ENCODE measurements at regions not wholly inside any gene's neighbourhood (a gene's known extent, or its start where the extent isn't known, plus 50 kb on each side); places are given as distances from the start of the nearest gene placed in this dataset.

DNA sequence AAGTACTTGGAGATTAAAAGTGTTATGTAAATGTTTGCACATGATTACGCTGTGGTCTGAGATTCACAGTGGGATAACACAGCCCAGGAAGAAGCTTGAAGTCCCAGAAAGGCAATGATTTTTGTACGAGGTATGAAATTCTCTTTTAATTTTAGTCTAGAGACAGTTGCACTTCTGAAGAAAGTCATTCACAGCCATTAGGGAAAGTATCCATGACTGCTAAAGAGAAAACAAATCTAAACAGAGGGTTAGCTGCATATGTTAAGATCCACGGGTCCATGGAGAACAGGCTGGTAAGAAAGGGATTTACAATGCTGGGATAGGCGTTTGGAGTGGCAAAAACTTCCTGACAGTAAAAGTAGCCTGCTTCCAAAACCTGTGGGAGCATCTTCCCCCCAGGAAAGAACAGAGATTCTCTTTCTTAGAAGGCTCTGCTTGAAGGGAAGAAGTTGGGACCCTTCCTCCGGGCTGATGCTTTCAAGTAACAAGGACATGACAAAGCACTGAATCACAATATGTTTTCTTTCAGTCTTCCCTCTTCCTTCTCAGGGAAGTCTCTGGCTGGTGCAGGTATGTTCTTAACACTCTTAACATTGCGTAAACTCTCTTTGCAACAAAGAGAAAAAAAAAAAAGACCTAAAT, 220.8 kb upstream of the CELF2 start:
- TF ChIP-seq EZH2 (IDR thresholded peaks at IDR 0.05; ENCODE audit: low read depth) = no peak
- TF ChIP-seq, protein P1, sequence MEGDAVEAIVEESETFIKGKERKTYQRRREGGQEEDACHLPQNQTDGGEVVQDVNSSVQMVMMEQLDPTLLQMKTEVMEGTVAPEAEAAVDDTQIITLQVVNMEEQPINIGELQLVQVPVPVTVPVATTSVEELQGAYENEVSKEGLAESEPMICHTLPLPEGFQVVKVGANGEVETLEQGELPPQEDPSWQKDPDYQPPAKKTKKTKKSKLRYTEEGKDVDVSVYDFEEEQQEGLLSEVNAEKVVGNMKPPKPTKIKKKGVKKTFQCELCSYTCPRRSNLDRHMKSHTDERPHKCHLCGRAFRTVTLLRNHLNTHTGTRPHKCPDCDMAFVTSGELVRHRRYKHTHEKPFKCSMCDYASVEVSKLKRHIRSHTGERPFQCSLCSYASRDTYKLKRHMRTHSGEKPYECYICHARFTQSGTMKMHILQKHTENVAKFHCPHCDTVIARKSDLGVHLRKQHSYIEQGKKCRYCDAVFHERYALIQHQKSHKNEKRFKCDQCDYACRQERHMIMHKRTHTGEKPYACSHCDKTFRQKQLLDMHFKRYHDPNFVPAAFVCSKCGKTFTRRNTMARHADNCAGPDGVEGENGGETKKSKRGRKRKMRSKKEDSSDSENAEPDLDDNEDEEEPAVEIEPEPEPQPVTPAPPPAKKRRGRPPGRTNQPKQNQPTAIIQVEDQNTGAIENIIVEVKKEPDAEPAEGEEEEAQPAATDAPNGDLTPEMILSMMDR (conservative IDR thresholded peaks at IDR 0.05) = no peak
- Histone ChIP-seq H3K4me3 (no peak overlapping the region), H3K79me2 (ENCODE audit: low read depth) (peaks cover 4% of the 10 kb centered on the region), H2AFZ (no peak overlapping the region), H3K27ac (no peak overlapping the region), H4K20me1 (ENCODE audit: insufficient read depth) (no peaks in the 10 kb centered on the region), H3K27me3 (ENCODE audit: insufficient read depth, low read depth) (no peaks in the 10 kb centered on the region), H3K9me2 (ENCODE audit: insufficient read depth) (no peaks in the 10 kb centered on the region), H3K36me3 (ENCODE audit: low read depth) (no peaks in the 10 kb centered on the region), H3K4me1 (replicated peaks; ENCODE audit: insufficient read depth) (peaks cover 58% of the 10 kb centered on the region), H3K9me3 (ENCODE audit: insufficient read depth, low read depth) (no peaks in the 10 kb centered on the region), H3F3A (ENCODE audit: insufficient read depth, low read depth) (peaks cover 34% of the 10 kb centered on the region), H3K4me2 (peak overlapping the region; percentile 34)
- no TSS peak for BruUV-seq (replicated peaks)
- DNase-seq = peak in 1 of 2 experiments; percentile 75
- ChIA-PET POLR2A (ENCODE audit: unreplicated experiment) (interaction anchor here (0.5 kb wide), 1 partner anchor 66 kb away, joined by 3 read pairs; no protein-coding TSS in a partner anchor), CTCF (no interaction called here)
- intact Hi-C loops (cut with micrococcal nuclease; ENCODE audit: unreplicated experiment) = no loop called here

DNA sequence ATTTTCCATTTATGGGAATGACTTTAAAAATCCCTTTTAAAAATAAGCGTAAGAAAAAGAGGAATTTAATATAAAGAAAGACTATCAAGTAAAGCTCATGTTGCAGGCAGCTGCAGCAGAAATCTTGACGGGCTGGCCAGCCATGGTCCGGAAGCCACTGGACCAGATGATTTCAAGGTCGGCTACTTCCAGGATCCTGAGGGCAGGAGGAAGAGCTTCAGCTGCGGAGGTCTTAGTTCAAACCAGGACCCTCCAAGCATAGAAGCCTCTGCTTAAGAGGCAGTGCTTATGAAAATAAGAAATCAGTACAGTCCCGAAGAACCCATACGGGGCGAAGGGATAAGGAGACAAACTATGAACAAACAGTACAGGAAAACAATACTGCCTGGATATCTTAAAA, 220.2 kb upstream of the CELF2 start:
- Histone ChIP-seq H3K9me3 (ENCODE audit: insufficient read depth, low read depth) (no peaks in the 10 kb centered on the region), H3K27me3 (ENCODE audit: insufficient read depth, low read depth) (no peaks in the 10 kb centered on the region), H3K27ac (no peak overlapping the region), H2AFZ (no peak overlapping the region), H3K4me2 (peak overlapping the region; percentile 34), H3K79me2 (ENCODE audit: low read depth) (peaks cover 4% of the 10 kb centered on the region; the same call in 1 of the 2 replicates), H3F3A (ENCODE audit: insufficient read depth, low read depth) (peaks cover 28% of the 10 kb centered on the region), H3K4me3 (no peak overlapping the region), H3K36me3 (ENCODE audit: low read depth) (no peaks in the 10 kb centered on the region), H3K4me1 (replicated peaks; ENCODE audit: insufficient read depth) (peaks cover 52% of the 10 kb centered on the region), H4K20me1 (ENCODE audit: insufficient read depth) (no peaks in the 10 kb centered on the region), H3K9me2 (ENCODE audit: insufficient read depth) (no peaks in the 10 kb centered on the region)
- intact Hi-C loops (cut with micrococcal nuclease; ENCODE audit: unreplicated experiment) = no loop called here
- no peak for DNase-seq
- ChIA-PET CTCF (no interaction called here), POLR2A (ENCODE audit: unreplicated experiment) (interaction anchor here (0.5 kb wide), 1 partner anchor 67 kb away, joined by 3 read pairs; no protein-coding TSS in a partner anchor)
- no peak for TF ChIP-seq EZH2 (IDR thresholded peaks at IDR 0.05; ENCODE audit: low read depth)
- BruUV-seq (replicated peaks) = no TSS peak

DNA sequence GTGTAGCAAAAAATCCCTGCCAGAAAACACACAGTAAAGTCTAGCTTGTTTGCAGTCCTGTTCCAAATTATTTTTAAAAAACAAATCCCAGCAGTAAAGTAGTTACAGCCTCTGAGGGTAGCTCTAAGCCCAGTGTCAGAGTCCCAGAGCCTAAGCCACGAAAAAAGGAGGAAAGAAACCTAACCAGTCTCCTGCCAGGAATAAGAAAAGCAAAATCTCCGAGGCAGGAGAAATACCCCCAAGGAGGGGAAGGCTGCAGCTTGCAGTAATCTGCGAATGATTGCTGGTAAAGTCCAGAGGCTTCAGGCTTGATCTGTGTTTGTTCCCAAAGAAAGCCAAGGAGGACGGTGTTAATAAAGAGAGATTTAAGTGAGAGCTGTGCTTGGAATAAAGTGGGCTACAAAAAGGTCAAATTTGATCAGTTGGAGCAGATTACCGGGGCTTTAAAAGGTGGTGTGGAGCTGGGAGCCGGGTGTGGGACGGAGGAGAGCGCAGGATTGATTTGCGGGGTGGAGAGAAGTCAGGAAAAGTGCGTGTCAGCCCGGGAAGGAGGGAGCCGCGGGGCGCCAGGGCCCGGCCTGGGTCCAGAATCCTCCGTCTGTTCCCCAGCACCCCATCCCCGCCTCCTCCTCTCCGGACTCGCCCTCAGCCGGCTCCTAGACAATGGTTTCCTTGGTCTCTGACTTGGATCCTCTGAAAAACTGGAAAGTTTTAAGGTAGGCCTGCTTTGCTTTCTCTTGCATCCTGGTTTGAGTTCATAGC, 219.4 kb upstream of the CELF2 start:
- H3K27ac ChIP-seq = no peak overlapping the region
- TF ChIP-seq, protein P1 (conservative IDR thresholded peaks at IDR 0.05) = no peak
- no peak for TF ChIP-seq EZH2 (IDR thresholded peaks at IDR 0.05; ENCODE audit: low read depth)
- intact Hi-C loops (cut with micrococcal nuclease; ENCODE audit: unreplicated experiment) = no loop called here
- H3K79me2 ChIP-seq (ENCODE audit: low read depth) = peaks cover under 1% of the 10 kb centered on the region; the same call in 1 of the 2 replicates
- H3K4me3 ChIP-seq = no peak overlapping the region
- DNase-seq = no peak
- H3K9me3 ChIP-seq (ENCODE audit: insufficient read depth, low read depth) = no peaks in the 10 kb centered on the region
- no peaks in the 10 kb centered on the region for H3K27me3 ChIP-seq (ENCODE audit: insufficient read depth, low read depth)
- H3K36me3 ChIP-seq (ENCODE audit: low read depth) = no peaks in the 10 kb centered on the region
- ChIA-PET POLR2A (ENCODE audit: unreplicated experiment) (no interaction called here), CTCF (no interaction called here)
- no peak overlapping the region for H2AFZ ChIP-seq
- H3K4me2 ChIP-seq = no peak overlapping the region
- H3K4me1 ChIP-seq (replicated peaks; ENCODE audit: insufficient read depth) = peaks cover 46% of the 10 kb centered on the region
- H3K9me2 ChIP-seq (ENCODE audit: insufficient read depth) = no peaks in the 10 kb centered on the region
- no TSS peak for BruUV-seq (replicated peaks)
- peaks cover 22% of the 10 kb centered on the region for H3F3A ChIP-seq (ENCODE audit: insufficient read depth, low read depth)
- H4K20me1 ChIP-seq (ENCODE audit: insufficient read depth) = no peaks in the 10 kb centered on the region
